Erythroblast (primary cell): ENCODE measurements at regions not wholly inside any gene's neighbourhood (a gene's known extent, or its start where the extent isn't known, plus 50 kb on each side); places are given as distances from the start of the nearest gene placed in this dataset.

Experiments used
- GATA1 ChIP-seq: IDR thresholded peaks from 2 replicates; pipeline ENCODE4 v1.6.1; 2011; ENCODE audit warnings: low read depth, mild to moderate bottlenecking, control low read depth, low read length, moderate library complexity
- POLR2A ChIP-seq: IDR thresholded peaks from 2 replicates; pipeline ENCODE4 v1.6.1; 2011; ENCODE audit warnings: mild to moderate bottlenecking, low read length

- TF ChIP-seq POLR2A (no peak), GATA1 (no peak)
These were observed 842.1 kb upstream of the SLC10A2 start for GRCh38 chr13:103908274-103908673.
